Fibroblast of skin of back (primary cell): ENCODE measurements at regions not wholly inside any gene's neighbourhood (a gene's known extent, or its start where the extent isn't known, plus 50 kb on each side); places are given as distances from the start of the nearest gene placed in this dataset.

ENCODE experiments used
- DNase-seq: peaks from one replicate; pipeline ENCODE4 v3.0.0-alpha.2; 2013

- no peak for DNase-seq
Measured at GRCh38 chr3:36197151-36197550, 183.2 kb upstream of the STAC start.

GRCh38 chr3:36201546-36201945 lies 178.8 kb upstream of the STAC start:
- DNase-seq, result no peak

GRCh38 chr3:36206956-36207580 lies 173.2 kb upstream of the STAC start:
- DNase-seq, result no peak

GRCh38 chr3:36210840-36211651 lies 169.3 kb upstream of the STAC start:
- no peak for DNase-seq

- no peak for DNase-seq
Measured at GRCh38 chr3:36211652-36211999, 168.7 kb upstream of the STAC start.

GRCh38 chr3:36212251-36212650 lies 168.1 kb upstream of the STAC start:
- DNase-seq, result peak; percentile 29

GRCh38 chr3:36214460-36214859 lies 165.8 kb upstream of the STAC start:
- no peak for DNase-seq

GRCh38 chr3:36215241-36215640 lies 165.1 kb upstream of the STAC start:
- DNase-seq, result no peak

GRCh38 chr3:36219398-36219797 lies 160.9 kb upstream of the STAC start:
- DNase-seq, result peak; percentile 92

GRCh38 chr3:36220173-36220572 lies 160.1 kb upstream of the STAC start:
- DNase-seq, result no peak

- no peak for DNase-seq
Measured at GRCh38 chr3:36221975-36222374, 158.3 kb upstream of the STAC start.

GRCh38 chr3:36227980-36228379 lies 152.3 kb upstream of the STAC start:
- DNase-seq, result no peak

GRCh38 chr3:36229496-36229895 lies 150.8 kb upstream of the STAC start:
- no peak for DNase-seq

GRCh38 chr3:36232797-36233489 lies 147.4 kb upstream of the STAC start:
- DNase-seq, result no peak

GRCh38 chr3:36244728-36245127 lies 135.6 kb upstream of the STAC start:
- DNase-seq, result peak; percentile 77

- DNase-seq, result no peak
Measured at GRCh38 chr3:36248374-36248773, 131.9 kb upstream of the STAC start.

GRCh38 chr3:36250191-36250590 lies 130.1 kb upstream of the STAC start:
- peak; percentile 7 for DNase-seq

- DNase-seq, result no peak
Measured at GRCh38 chr3:36257158-36257852, 123.0 kb upstream of the STAC start.

GRCh38 chr3:36258421-36258820 lies 121.9 kb upstream of the STAC start:
- peak; percentile 18 for DNase-seq

- DNase-seq, result no peak
Measured at GRCh38 chr3:36259580-36259979, 120.7 kb upstream of the STAC start.

- DNase-seq, result no peak
Measured at GRCh38 chr3:36269274-36269673, 111.0 kb upstream of the STAC start.

GRCh38 chr3:36282766-36283165 lies 97.5 kb upstream of the STAC start:
- no peak for DNase-seq

GRCh38 chr3:36295296-36295695 lies 85.0 kb upstream of the STAC start:
- no peak for DNase-seq
